SKM-1 treated with dmso at 0.1 percent for 144 hours (cell line): ENCODE measurements at regions not wholly inside any gene's neighbourhood (a gene's known extent, or its start where the extent isn't known, plus 50 kb on each side); places are given as distances from the start of the nearest gene placed in this dataset.
"Not testable (repeated sequence)": the region's sequence is repeated elsewhere in the genome, so short reads cannot be mapped to it uniquely, and the experiment has no call there.

Source experiments
- DNase-seq: peaks from one replicate; lab custom pipeline; 2025; ENCODE audit not compliant: unreplicated experiment; lab: John Stamatoyannopoulos, UW

DNA sequence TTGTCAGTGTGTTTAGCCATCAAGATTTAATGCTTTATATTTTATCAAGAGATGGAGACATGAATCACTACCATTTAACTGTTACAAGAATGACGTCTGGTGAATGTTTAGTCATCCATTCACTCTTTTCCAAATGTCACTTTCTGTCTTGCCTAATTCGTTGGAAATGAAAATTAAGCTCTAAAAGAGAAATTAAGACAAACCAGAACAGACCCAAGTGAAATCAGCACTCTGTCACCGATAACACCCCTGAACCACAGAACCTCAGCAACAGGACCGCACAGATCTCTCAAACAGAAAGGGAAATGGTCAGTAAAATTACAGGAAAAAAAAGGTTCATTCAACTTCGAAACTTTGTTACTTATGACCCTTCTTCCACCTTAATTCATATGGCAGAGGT is 320.9 kb downstream of the BCL2L11 start:
- not testable (repeated sequence) for DNase-seq

DNA sequence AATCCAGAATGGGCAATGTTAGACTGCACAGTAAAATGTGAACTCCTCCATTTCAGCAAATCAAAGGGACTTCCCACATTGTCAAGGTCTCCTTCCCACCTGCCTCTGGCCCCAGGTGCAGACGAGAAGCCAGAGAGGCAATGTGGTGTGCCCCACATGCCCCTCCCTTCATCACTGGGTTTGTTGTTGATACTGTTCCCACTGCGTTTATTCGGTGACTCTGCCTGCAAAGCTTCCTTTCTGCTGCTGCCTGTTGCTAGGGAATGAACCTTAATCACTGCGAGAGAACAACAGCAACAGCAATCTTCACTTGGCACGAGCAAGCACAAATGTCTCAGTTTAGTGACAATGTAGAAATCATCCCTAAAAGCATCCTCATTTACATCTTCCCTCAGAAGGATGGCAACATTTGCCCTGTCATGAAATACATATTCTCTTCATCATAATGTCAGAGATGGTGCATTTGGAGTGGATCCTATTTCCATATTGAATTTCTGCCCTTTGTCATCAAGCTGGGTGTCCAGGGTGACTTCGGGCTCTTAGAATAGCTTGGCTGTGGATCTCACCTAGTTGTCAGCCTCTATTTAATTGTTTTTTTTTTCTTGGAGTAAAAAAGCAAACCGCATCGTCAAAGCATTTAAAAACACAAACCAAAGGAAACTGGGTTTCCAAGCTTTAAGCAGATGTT is 322.2 kb downstream of the BCL2L11 start:
- DNase-seq: not testable (repeated sequence)

- not testable (repeated sequence) for DNase-seq
These were observed 323.8 kb downstream of the BCL2L11 start for GRCh38 chr2:111444516-111444915.

DNA sequence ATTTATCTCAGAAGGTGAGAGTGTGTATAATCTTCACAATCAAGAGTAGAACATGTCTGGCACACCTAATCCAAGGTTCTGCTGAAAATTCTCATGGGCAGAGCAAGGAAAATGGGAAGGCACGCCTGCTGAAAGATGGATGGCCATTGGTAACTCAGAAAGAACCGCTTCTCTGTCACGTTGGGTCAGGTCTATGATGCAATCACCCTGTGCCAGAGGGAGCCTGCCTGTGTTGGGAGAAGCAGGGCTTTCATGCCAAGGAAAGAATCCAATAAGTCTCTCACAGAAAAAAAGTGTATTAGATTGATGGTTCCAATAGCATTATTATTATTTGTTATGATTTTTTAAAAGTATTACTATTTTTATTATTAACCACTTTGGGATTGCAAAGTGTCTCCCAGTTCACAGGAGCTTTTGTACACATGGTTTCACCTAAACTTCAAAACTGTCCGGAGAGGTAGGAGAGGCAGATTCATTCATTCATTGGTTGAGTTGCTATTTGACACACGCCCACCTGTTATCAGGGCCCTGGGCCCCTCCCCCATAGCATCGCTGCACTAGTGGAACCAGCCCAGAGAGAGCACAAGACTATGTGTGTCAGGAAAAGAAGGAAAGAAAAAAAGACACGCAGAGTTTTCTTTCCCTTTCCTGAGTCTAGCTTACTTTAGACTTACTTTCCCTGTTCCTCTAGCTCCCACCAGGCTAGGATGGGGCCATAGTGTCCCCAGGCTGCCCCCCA is 324.6 kb downstream of the BCL2L11 start:
- DNase-seq: not testable (repeated sequence)

GRCh38 chr2:111445941-111446340 is 325.2 kb downstream of the BCL2L11 start:
- not testable (repeated sequence) for DNase-seq

GRCh38 chr2:111447482-111447881 is 326.8 kb downstream of the BCL2L11 start:
- DNase-seq: not testable (repeated sequence)

GRCh38 chr2:111448796-111449195 is 328.1 kb downstream of the BCL2L11 start:
- DNase-seq: not testable (repeated sequence)

- DNase-seq: not testable (repeated sequence)
These were observed 329.8 kb downstream of the BCL2L11 start for GRCh38 chr2:111450526-111450925.

DNA sequence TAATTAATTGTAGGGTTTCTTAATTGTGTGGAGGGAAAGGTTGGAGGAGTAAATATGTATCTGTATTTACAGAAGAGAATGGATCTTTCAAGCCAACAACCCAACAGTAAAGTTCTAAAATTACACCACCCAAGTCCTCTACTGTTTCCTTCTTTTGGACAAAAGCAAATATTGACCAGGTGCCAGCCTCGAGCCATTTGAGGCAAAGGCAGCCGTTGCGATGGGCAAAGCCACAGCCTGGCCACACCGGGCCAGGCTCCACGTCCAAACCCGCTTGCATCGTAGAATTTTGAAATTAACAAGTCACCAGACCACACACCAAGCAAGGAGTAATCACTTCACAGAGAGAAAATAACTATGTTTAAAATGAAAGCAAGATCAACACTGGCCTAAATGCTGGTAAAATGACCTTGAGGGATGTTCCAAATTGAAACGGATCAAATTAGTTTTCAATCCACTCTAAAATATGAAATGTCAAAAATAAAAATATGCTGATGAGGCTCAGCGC is 331.0 kb downstream of the BCL2L11 start:
- DNase-seq: not testable (repeated sequence)

GRCh38 chr2:111452208-111452607 is 331.5 kb downstream of the BCL2L11 start:
- DNase-seq: not testable (repeated sequence)

- DNase-seq: not testable (repeated sequence)
These were observed 332.6 kb downstream of the BCL2L11 start for GRCh38 chr2:111453308-111453707.

GRCh38 chr2:111453816-111454215 is 333.1 kb downstream of the BCL2L11 start:
- not testable (repeated sequence) for DNase-seq

- not testable (repeated sequence) for DNase-seq
These were observed 333.7 kb downstream of the BCL2L11 start for GRCh38 chr2:111454404-111454803.

GRCh38 chr2:111455016-111456015 is 334.6 kb downstream of the BCL2L11 start:
- not testable (repeated sequence) for DNase-seq

GRCh38 chr2:111457191-111457590 is 336.5 kb downstream of the BCL2L11 start:
- DNase-seq: not testable (repeated sequence)

DNA sequence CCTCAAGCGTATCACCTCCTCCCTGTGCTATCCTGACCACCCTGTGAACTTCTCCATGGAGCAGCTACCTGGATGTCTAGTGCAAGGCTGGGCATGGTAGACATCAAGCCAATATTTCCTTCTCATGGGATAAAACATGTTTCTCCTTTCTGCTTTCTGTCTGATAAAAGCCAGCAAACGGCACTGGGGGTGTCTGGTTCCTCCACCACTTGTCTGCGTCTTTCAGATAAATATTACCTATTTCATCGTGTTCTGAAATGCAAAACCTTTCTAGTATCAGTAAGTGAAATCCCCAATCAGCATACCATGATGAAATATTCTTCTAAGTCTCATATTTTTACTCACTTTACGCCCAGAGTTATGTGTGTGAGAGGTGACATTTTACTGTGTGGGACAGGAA is 340.2 kb downstream of the BCL2L11 start:
- not testable (repeated sequence) for DNase-seq

GRCh38 chr2:111461831-111462230 is 341.1 kb downstream of the BCL2L11 start:
- not testable (repeated sequence) for DNase-seq

GRCh38 chr2:111462572-111462971 is 341.9 kb downstream of the BCL2L11 start:
- DNase-seq: not testable (repeated sequence)

GRCh38 chr2:111463238-111463848 is 342.6 kb downstream of the BCL2L11 start:
- DNase-seq: not testable (repeated sequence)

DNA sequence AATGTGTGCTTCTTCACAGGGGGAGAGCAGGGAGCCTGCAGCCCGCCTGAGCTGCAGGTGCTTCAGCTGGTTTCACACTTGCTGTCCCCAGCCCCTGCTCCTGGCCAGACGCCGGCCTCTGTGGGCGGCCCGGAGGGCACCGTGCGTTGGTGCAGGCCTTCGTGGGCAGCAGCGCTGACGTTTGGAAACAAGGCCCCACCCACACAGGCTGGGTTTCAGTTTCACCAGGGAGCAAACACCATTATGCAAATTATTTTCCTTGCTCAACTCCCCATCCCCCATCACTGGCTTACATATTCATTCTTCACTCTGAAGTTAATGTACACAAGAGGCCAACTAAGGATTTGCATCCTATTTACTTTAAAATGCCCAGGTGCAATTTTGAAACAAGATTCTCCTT is 343.2 kb downstream of the BCL2L11 start:
- not testable (repeated sequence) for DNase-seq
